ENCODE measurements at regions not wholly inside any gene's neighbourhood (a gene's known extent, or its start where the extent isn't known, plus 50 kb on each side); places are given as distances from the start of the nearest gene placed in this dataset.

DNA sequence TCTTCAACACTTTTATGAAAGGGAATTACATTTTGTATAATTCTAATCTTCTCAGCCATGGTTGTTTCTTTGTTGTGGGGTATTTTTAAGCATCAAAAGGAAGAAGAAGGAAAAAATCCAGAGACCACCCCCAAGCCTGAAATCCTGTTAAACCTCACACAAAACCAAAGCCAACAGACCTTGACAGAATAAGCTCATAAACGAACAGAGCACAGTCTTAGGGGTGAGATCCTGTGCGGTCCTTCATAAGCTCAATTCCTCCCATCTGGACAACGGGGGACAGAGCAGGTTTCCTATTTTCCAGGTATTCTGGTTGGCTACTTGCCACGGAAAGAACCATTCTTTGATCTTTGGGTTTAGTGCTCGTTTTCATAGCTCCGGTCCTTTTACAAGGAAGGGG, 151.3 kb upstream of the SULF2 start:
- TF ChIP-seq FOXK2 (IDR thresholded peaks at IDR 0.05) (no peak), FOXA1 (IDR thresholded peaks at IDR 0.05) (no peak), LEF1 (IDR thresholded peaks at IDR 0.05; ENCODE audit: borderline replicate concordance) (no peak), NFRKB (IDR thresholded peaks at IDR 0.05) (no peak), ARNT (IDR thresholded peaks at IDR 0.05) (no peak), HDGF (IDR thresholded peaks at IDR 0.05; ENCODE audit: borderline replicate concordance) (no peak)

All from HEK293T (cell line).